NCI-H146 treated with DMSO at 0.1 percent for 48 hours (cell line): ENCODE measurements at regions not wholly inside any gene's neighbourhood (a gene's known extent, or its start where the extent isn't known, plus 50 kb on each side); places are given as distances from the start of the nearest gene placed in this dataset.
"Not testable (repeated sequence)": the region's sequence is repeated elsewhere in the genome, so short reads cannot be mapped to it uniquely, and the experiment has no call there.

ENCODE experiments used
- DNase-seq: peaks from one replicate; lab custom pipeline; 2025; ENCODE audit not compliant: unreplicated experiment; lab: John Stamatoyannopoulos, UW

DNA sequence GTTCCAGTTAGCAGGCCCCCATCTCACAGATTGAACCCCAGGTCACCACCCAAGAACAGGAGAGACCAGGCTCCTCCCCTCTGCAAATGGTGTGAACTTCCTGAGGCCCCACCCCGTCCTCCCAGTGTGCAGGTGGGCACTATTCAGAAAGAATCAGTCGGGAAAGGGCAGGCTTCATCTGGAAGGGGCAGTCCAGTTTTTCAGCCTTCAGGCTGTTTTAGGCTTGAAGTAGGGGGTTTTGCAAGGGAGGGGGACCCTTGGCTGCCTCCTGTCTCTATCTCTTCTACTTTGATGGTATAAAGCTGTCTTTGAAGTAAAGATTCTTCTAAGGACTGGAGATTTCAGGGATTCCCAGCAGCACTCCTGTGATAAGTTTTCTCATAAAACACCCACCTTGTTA is 267.6 kb downstream of the RND3 start:
- DNase-seq, result no peak

DNA sequence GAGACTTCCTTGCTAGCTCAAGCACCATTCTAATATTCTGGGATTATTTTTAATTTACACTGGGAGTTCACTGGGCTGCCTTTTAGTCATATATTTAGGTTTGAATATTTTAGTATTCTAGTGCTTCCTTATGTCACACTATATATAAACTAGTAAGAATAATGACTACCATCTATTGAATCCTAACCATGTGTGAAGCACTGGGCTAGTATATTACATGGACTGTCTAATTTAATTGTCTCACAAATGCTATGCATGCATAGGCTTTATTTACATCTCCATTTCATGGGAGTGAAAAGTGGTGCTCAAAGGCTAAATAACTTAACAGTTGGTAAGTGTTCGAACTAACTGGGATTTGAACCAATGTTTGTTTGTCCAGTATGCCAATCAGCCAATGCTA is 272.4 kb downstream of the RND3 start:
- DNase-seq, result no peak

DNA sequence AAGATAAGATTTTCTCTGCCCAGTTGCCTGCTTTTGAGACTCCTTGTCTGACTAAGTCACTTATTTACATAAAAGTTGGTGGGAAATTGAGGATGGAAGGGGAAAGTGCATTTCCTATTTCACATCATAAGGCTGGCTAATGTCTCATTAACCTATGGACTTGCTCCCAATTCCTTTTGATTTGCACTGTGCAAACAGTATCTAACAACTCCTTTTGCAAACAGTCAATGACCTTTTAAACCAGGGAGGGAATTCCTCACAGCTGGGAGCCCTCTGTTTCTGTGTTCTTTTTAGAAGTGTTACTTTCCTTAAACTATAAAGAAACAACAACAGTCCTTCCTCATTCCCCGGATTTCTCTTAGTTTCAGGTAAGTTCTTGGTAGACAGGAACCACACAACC is 272.8 kb downstream of the RND3 start:
- peak; percentile 25 for DNase-seq

GRCh38 chr2:150212722-150213171 is 274.7 kb downstream of the RND3 start:
- no peak for DNase-seq

DNA sequence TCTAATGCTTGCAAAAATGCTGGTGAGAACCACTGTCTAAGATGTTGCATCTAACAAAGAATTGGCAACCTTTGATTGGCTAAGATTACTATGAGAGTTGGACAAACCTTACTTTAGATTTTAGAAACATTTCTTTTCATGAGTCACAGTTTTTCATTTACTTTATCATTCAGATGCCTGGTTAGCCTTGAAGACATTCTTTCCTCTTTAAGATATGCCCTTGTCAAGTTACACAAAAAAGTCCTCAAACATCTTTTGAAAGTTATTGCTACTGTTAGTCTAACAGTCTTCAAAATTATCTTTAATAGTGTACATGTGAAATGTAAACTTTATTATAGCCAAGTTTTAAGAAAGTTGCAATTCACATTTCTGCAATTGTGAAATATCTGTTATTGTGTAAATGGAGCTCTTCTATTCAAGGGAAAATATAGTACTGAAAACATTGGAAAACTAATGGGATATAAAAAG is 276.3 kb downstream of the RND3 start:
- no peak for DNase-seq

DNA sequence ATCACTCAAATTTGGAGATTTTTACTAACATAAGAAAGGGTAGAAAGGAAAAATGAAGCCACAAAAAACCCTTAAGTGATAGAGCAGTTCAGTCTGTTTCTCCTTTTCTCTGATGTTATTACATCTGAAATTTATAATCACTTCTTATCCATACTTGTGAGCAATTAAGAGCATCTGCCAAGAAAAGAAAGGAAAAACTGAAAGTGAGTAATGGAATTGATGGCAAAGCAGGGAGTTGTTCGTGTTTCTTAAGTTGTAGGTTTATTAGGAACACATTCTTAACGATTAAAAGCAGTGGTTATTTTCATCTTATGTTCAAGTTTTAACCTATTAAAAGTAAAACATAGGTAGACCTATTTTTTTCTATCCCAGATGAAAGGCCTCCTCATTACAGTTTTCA is 277.7 kb downstream of the RND3 start:
- no peak for DNase-seq

DNA sequence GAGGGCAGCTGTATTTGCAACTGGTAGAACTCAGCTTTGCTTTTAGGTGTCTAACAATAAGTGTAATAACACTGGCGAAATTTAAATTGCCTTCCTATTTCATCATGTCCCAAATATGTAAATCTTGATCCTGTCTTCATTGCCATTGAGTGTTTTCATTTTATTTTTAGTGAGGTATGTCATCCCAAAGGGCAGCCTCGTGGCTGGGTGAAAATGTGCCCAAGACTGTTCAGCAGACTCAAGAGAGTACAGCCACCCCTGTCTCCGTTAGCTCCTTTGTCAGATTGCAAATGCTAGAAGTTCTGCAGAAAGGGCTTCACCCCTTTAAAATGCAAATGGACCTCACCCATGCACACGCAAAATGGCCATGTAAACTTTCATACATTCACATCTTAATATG is 278.8 kb downstream of the RND3 start:
- DNase-seq, result no peak

DNA sequence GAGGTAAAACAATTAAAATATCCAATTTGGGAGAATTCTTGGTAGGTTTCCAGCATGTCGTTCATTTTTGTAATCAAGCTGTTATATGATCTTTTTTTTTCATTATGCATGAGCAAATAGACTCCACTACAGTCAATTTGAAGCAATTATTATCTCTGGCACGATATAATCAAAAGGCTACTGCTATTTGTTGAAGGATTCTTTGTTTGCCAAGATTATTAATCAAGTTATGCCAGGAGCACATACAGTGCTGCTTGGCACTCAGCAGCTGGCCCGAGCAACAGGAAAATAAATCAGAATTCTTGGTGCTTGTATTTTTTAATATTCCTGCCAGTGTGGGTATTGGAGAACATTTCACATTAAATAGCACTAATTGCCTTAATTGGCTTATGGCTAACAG is 279.5 kb downstream of the RND3 start:
- DNase-seq, result peak; percentile 42

GRCh38 chr2:150204451-150204850 is 283.0 kb downstream of the RND3 start:
- DNase-seq, result no peak

- DNase-seq, result not testable (repeated sequence)
Measured at GRCh38 chr2:150194816-150195215, 292.7 kb downstream of the RND3 start.

DNA sequence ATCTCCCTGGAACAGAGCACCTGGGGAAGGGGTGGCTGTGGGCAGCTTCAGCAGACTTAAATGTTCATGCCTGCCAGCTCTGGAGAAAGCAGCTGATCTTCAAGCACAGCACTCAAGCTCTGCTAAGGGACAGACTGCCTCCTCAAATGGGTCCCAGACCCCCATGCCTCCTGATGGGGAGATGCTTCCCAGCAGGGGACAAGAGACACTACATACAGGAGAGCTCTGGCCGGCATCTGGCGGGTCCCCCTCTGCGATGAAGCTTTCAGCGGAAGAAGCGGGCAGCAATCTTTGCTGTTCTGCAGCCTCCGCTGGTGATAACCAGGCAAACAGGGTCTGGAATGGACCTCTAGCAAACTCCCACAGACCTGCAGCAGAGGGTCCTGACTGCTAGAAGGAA is 294.8 kb downstream of the RND3 start:
- DNase-seq, result no peak

GRCh38 chr2:150191349-150191748 is 296.1 kb downstream of the RND3 start:
- DNase-seq, result no peak

DNA sequence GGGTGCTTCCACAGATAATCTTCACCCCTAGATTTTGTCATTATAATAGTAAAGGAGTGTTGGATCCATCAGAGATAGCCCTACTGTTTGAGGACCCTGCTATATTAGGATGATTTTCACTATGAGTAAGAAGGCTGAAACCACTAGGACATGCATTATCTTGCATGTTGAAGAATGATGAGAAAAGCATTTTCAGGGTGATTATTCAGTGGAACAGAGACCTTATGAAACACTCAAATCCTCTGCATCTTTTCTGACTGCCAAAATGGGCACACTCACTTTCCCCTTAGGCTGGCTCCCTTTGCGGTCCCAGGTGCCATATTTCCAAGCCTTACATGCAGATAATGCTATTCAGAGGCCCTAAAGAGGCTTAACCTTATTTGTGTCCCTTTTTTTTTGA is 296.9 kb downstream of the RND3 start:
- no peak for DNase-seq

GRCh38 chr2:150188800-150189199 is 298.7 kb downstream of the RND3 start:
- DNase-seq, result no peak

DNA sequence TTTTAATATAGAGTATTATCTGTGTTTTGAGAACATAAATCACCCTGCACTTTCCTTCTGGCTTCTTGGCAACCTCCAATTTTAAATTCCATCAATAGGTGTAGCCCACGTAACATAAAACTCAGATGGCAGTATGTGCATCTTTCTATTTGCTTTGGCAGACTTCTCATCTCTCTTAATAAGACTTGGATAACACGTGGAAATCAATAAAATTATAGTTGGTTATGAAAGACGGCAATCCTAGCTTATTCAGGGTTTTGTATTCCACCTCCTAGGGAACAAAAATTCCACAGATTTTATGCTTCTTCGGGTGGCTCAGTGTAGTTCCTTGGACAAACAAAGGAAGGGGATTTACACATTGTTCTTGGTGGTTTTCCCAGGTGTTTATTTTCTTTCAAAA is 299.3 kb downstream of the RND3 start:
- no peak for DNase-seq

- no peak for DNase-seq
Measured at GRCh38 chr2:150182566-150183235, 304.8 kb downstream of the RND3 start.

GRCh38 chr2:150178591-150178990 is 308.9 kb downstream of the RND3 start:
- no peak for DNase-seq

DNA sequence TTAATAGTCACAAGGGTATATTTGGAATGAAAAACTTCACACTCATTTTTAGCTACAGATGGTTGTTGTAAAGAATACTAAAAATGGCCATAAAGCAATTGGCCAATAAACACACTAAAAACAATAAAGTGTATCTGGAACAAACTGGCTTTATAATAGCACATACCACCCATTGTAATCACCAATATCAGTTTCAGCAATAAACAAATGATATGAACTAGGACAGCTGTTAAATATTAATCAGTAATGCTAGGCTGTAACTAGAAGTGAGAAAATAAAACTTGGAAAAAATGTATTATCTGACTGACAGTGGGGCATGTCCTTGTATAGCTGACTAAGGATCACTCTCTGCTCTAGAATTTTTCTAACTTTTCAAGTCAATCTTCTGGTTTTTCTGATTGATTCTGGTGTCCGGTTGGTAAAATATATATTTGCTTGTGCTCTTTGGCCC is 312.5 kb downstream of the RND3 start:
- no peak for DNase-seq

- no peak for DNase-seq
Measured at GRCh38 chr2:150174056-150174805, 313.2 kb downstream of the RND3 start.

DNA sequence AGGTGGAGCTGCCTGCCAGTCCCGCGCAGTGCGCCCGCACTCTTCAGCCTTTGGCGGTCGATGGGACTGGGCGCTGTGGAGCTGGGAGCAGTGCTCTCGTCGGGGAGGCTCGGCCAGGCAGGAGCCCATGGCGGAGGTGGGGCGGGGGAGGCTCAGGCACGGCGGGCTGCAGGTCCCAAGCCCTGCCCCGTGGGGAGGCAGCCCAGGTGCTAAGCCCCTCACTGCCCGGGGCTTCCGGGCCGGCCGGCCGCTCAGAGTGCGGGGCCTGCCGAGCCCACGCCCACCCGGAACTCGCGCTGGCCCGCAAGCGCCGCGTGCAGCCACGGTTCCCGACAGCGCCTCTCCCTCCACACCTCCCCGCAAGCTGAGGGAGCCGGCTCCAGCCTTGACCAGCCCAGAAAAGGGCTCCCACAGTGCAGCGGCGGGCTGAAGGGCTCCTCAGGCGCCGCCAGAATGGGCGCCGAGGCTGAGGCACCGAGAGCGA is 316.4 kb downstream of the RND3 start:
- DNase-seq, result no peak

DNA sequence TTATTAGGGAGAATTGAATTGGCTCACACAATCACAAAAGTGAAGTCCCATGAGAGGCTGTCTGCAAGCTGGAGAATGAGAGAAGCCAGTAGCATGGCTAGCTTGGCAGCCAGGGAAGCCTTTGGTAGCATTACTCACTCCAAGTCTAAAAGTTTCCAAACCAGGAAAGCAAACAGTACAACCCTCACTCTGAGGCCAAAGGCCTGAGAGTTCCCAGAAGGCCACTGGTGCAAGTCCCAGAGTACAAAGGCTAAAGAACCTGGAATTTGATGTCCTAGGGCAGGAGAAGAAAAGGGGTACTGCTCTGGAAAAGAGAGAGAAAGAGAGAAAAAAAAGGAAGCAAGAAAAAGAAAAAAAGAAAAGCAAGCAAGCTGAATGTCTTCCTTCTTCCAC is 318.2 kb downstream of the RND3 start:
- no peak for DNase-seq

DNA sequence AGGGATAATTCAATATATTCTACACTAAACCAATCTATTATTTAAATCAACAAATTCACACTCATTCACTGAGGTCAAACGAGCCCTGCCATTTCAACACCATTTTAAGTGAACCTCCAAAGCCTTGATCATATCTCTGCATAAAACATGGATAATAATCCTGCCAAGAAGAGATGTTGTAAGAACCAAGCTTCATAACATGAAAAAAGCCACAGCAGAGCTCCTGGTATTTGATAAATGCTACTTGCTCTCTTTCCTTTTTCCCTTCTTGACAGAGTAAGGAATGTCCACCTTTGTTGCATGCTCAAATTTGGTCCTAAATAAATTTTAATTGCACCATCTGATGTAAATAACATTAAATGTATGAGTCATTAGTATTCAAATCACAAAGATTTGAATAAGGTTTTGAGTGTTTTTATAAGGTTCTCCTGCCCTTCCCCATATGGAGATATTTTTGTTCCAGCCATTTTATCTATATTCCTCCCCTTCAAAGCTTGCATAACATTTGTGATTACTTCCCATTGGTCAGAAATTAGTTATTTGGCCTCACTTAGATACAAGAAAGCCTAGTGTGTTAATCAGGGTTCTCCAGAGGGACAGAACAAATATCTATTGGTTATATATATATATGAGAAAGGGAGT is 318.8 kb downstream of the RND3 start:
- no peak for DNase-seq
